HG02938 (cell line): ENCODE measurements at regions not wholly inside any gene's neighbourhood (a gene's known extent, or its start where the extent isn't known, plus 50 kb on each side); places are given as distances from the start of the nearest gene placed in this dataset.
"Not testable (repeated sequence)": the region's sequence is repeated elsewhere in the genome, so short reads cannot be mapped to it uniquely, and the experiment has no call there.

Source experiments
- ATAC-seq: cut with Tn5 transposase; IDR thresholded peaks from one replicate; pipeline ENCODE4 v1.9.1; 2021; ENCODE audit warnings: mild to moderate bottlenecking, moderate library complexity; ENCODE audit not compliant: unreplicated experiment

- no peak for ATAC-seq
These were observed 1299.2 kb downstream of the CNTNAP5 start for GRCh38 chr2:125324273-125324672.

- ATAC-seq, result no peak
These were observed 1305.0 kb downstream of the CNTNAP5 start for GRCh38 chr2:125330133-125330532.

GRCh38 chr2:125341353-125341752 lies 1314.6 kb upstream of the GYPC start:
- ATAC-seq, result no peak

- not testable (repeated sequence) for ATAC-seq
These were observed 1302.4 kb upstream of the GYPC start for GRCh38 chr2:125353542-125353941.

- no peak for ATAC-seq
These were observed 1291.6 kb upstream of the GYPC start for GRCh38 chr2:125364192-125364983.

GRCh38 chr2:125364984-125365265 lies 1291.0 kb upstream of the GYPC start:
- no peak for ATAC-seq

- no peak for ATAC-seq
These were observed 1284.1 kb upstream of the GYPC start for GRCh38 chr2:125371867-125372266.

GRCh38 chr2:125373293-125373692 lies 1282.7 kb upstream of the GYPC start:
- ATAC-seq, result no peak

GRCh38 chr2:125386074-125386473 lies 1269.9 kb upstream of the GYPC start:
- ATAC-seq, result no peak

GRCh38 chr2:125397535-125398251 lies 1258.3 kb upstream of the GYPC start:
- peak; percentile 87 for ATAC-seq

GRCh38 chr2:125398738-125399524 lies 1257.0 kb upstream of the GYPC start:
- ATAC-seq, result peak; percentile 41

- ATAC-seq, result no peak
These were observed 1250.1 kb upstream of the GYPC start for GRCh38 chr2:125405816-125406215.

GRCh38 chr2:125408874-125409538 lies 1247.0 kb upstream of the GYPC start:
- ATAC-seq, result no peak

GRCh38 chr2:125418483-125418882 lies 1237.5 kb upstream of the GYPC start:
- ATAC-seq, result no peak

GRCh38 chr2:125422198-125422770 lies 1233.7 kb upstream of the GYPC start:
- not testable (repeated sequence) for ATAC-seq

GRCh38 chr2:125424266-125424785 lies 1231.6 kb upstream of the GYPC start:
- no peak for ATAC-seq

- ATAC-seq, result no peak
These were observed 1228.1 kb upstream of the GYPC start for GRCh38 chr2:125427721-125428315.

- no peak for ATAC-seq
These were observed 1211.9 kb upstream of the GYPC start for GRCh38 chr2:125444106-125444505.

- ATAC-seq, result no peak
These were observed 1210.5 kb upstream of the GYPC start for GRCh38 chr2:125445495-125445894.

GRCh38 chr2:125450092-125450491 lies 1205.9 kb upstream of the GYPC start:
- no peak for ATAC-seq
